HepG2 (cell line): ENCODE measurements at regions not wholly inside any gene's neighbourhood (a gene's known extent, or its start where the extent isn't known, plus 50 kb on each side); places are given as distances from the start of the nearest gene placed in this dataset.

Experiments used
- ATAC-seq: fragments of 200-7000 bp; cut with Tn5 transposase; 3 replicates; pipeline ENCODE4 v1.9.1; 2020; ENCODE audit warnings: mild to moderate bottlenecking, moderate library complexity
- BruUV-seq: library from RNA; stranded (reverse); fragments of 400-500 nt; replicated peaks from 2 replicates; lab custom pipeline; 2021; lab: Mats Ljungman, UMichigan
- CTCF ChIA-PET: fragments of 300-600 bp; formaldehyde crosslinking; extraction: SDS; loops from one replicate; lab custom pipeline; 2021; ENCODE audit warnings: low total read pairs, inconsistent platforms, low intra/inter-chr PET ratio; lab: Yijun Ruan, JAX
- POLR2A ChIA-PET: fragments of 350-600 bp; sonication (Branson Sonifier 250); formaldehyde crosslinking; loops from one replicate; lab custom pipeline; 2020; ENCODE audit warnings: antibody characterized with exemption, inconsistent platforms; lab: Yijun Ruan, JAX
- DNase-seq: peaks from one replicate; pipeline ENCODE4 v3.0.0-alpha.2; 2015; ENCODE audit warnings: low spot score
- FAIRE-seq: peaks from 3 replicates; lab custom pipeline; 2011; peaks lifted over from hg19 to GRCh38; lab: Jason Lieb, UNC
- H2AFZ ChIP-seq: one replicate; pipeline ENCODE4 v1.6.1; 2011; ENCODE audit warnings: low read length, inconsistent platforms
- H3K27ac ChIP-seq: fragments of 300-600 bp; 3 replicates; pipeline ENCODE4 v1.8.0; 2011; ENCODE audit warnings: mixed run types, mild to moderate bottlenecking, mixed read lengths, low read length, inconsistent platforms; ENCODE audit not compliant: insufficient read depth; ENCODE audit errors: extremely low read length
- H3K27me3 ChIP-seq, 2 experiments: fragments of 200-600 bp in 1 of 2; 2 replicates in 1 of 2; 3 replicates in 1 of 2; pipeline versions ENCODE4 v1.6.0 to v1.8.0; 2011; ENCODE audit warnings: low read length in 2 of 2, mild to moderate bottlenecking in 2 of 2, moderate library complexity in 2 of 2, inconsistent platforms in 1 of 2; ENCODE audit not compliant: insufficient read depth in 2 of 2, control insufficient read depth in 1 of 2
- H3K36me3 ChIP-seq, 2 experiments: fragments of 200-600 bp in 1 of 2; replicated peaks in 1 of 2; 2 replicates in 1 of 2; 3 replicates in 1 of 2; pipeline versions ENCODE4 v1.5.1 to v1.8.0; 2011; ENCODE audit warnings: low read length in 2 of 2, inconsistent platforms in 1 of 2; ENCODE audit not compliant: insufficient read depth in 2 of 2, control insufficient read depth in 1 of 2
- H3K4me1 ChIP-seq: 2 replicates; pipeline ENCODE4 v1.5.1; 2012; ENCODE audit warnings: low read length, inconsistent platforms; ENCODE audit not compliant: insufficient read depth
- H3K4me2 ChIP-seq: 2 replicates; pipeline ENCODE4 v1.6.0; 2011; ENCODE audit warnings: low read depth, low read length, inconsistent platforms
- H3K4me3 ChIP-seq, 3 experiments: fragments of 200-600 bp in 1 of 3; sonication (generic), shearing (Covaris generic) in 1 of 3; replicated peaks in 1 of 3; 2 replicates each; pipeline ENCODE4 v1.5.1; 2011 to 2016; ENCODE audit warnings: low read length in 3 of 3, inconsistent platforms in 2 of 3, low read depth in 2 of 3, mild to moderate bottlenecking in 2 of 3, control low read depth in 1 of 3, mixed read lengths in 1 of 3; ENCODE audit not compliant: insufficient read depth in 1 of 3
- H3K79me2 ChIP-seq: one replicate; pipeline ENCODE4 v1.6.1; 2011; ENCODE audit warnings: low read length, inconsistent platforms; ENCODE audit not compliant: insufficient read depth
- H3K9ac ChIP-seq: 2 replicates; pipeline ENCODE4 v1.6.0; 2011; ENCODE audit warnings: mild to moderate bottlenecking, low read depth, low read length, inconsistent platforms; ENCODE audit not compliant: insufficient read depth
- H3K9me3 ChIP-seq: 2 replicates; pipeline ENCODE4 v1.5.1; 2012; ENCODE audit warnings: mild to moderate bottlenecking, low read length
- H4K20me1 ChIP-seq: 2 replicates; pipeline ENCODE4 v1.6.0; 2011; ENCODE audit warnings: inconsistent platforms, mild to moderate bottlenecking, low read length, moderate library complexity; ENCODE audit not compliant: insufficient read depth
- AGO2 ChIP-seq: fragments of 200-400 bp; formaldehyde crosslinking; optimal IDR thresholded peaks from 2 replicates; pipeline ENCODE3; 2017; ENCODE audit warnings: mild to moderate bottlenecking, low read depth, low read length, moderate library complexity
- FOSL1 ChIP-seq: sonication (generic); formaldehyde crosslinking; IDR thresholded peaks from 2 replicates; pipeline ENCODE4 v1.9.0; 2021; ENCODE audit warnings: missing genetic modification reagents, borderline replicate concordance
- NCOR1 ChIP-seq: fragments of 200-600 bp; sonication (generic); IDR thresholded peaks from 2 replicates; pipeline ENCODE4 v1.7.0; 2017; ENCODE audit warnings: antibody characterized with exemption, low read length, borderline replicate concordance
- POLR2AphosphoS5 ChIP-seq: IDR thresholded peaks from 2 replicates; pipeline ENCODE4 v1.6.1; 2012; ENCODE audit warnings: low read depth, low read length
- PRMT3 ChIP-seq: sonication (generic); formaldehyde crosslinking; IDR thresholded peaks from 2 replicates; pipeline ENCODE4 v1.8.1; 2022; ENCODE audit warnings: low read depth, mild to moderate bottlenecking, moderate library complexity, missing genetic modification reagents, borderline replicate concordance
- RAD21 ChIP-seq: fragments of 450-650 bp; formaldehyde crosslinking; IDR thresholded peaks from 2 replicates; pipeline ENCODE4 v1.5.0; 2020; ENCODE audit warnings: mild to moderate bottlenecking
- RORA ChIP-seq: sonication (generic); formaldehyde crosslinking; IDR thresholded peaks from 2 replicates; pipeline ENCODE4 v1.5.0; 2020; ENCODE audit warnings: mild to moderate bottlenecking, missing genetic modification reagents, moderate library complexity
- SAFB2 ChIP-seq: sonication (generic); formaldehyde crosslinking; IDR thresholded peaks from 2 replicates; pipeline ENCODE4 v1.5.1; 2020; ENCODE audit warnings: missing genetic modification reagents, low read depth, mild to moderate bottlenecking, borderline replicate concordance
- SALL1 ChIP-seq: sonication (generic); formaldehyde crosslinking; IDR thresholded peaks from 2 replicates; pipeline ENCODE4 v1.8.0; 2022; ENCODE audit warnings: mild to moderate bottlenecking, missing genetic modification reagents
- XRCC5 ChIP-seq: fragments of 200-400 bp; formaldehyde crosslinking; optimal IDR thresholded peaks from 2 replicates; pipeline ENCODE3; 2017; ENCODE audit warnings: mild to moderate bottlenecking, low read length
- YEATS2 ChIP-seq: sonication (generic); formaldehyde crosslinking; IDR thresholded peaks from 2 replicates; pipeline ENCODE4 v1.4.0; 2020; ENCODE audit warnings: missing genetic modification reagents, borderline replicate concordance
- ZNF225 ChIP-seq: sonication (generic); formaldehyde crosslinking; IDR thresholded peaks from 2 replicates; pipeline ENCODE4 v1.4.0; 2020; ENCODE audit warnings: mild to moderate bottlenecking, missing genetic modification reagents
- ZNF441 ChIP-seq: sonication (generic); formaldehyde crosslinking; IDR thresholded peaks from 2 replicates; pipeline ENCODE4 v1.7.0; 2021; ENCODE audit warnings: missing genetic modification reagents, borderline replicate concordance
- ZNF747 ChIP-seq: sonication (generic); formaldehyde crosslinking; IDR thresholded peaks from 2 replicates; pipeline ENCODE4 v1.8.1; 2023; ENCODE audit warnings: missing genetic modification reagents, mild to moderate bottlenecking, borderline replicate concordance
- ZSCAN20 ChIP-seq: sonication (generic); formaldehyde crosslinking; IDR thresholded peaks from 2 replicates; pipeline ENCODE4 v1.4.0; 2020; ENCODE audit warnings: missing genetic modification reagents, mild to moderate bottlenecking, borderline replicate concordance
- ZSCAN22 ChIP-seq: sonication (generic); formaldehyde crosslinking; IDR thresholded peaks from 2 replicates; pipeline ENCODE4 v1.4.0; 2020; ENCODE audit warnings: mild to moderate bottlenecking, missing genetic modification reagents
- WGBS: methylation state at CpG from one replicate; pipeline ENCODE4 v1.1.6; 2017; ENCODE audit warnings: low lambda C conversion rate; 5-methylcytosine and 5-hydroxymethylcytosine counted together
- in situ Hi-C: cut with HindIII; loops from 2 replicates; pipeline ENCODE4 v1.10.0; 2017; ENCODE audit warnings: low pct_unique_long_range_greater_than_20kb; ENCODE audit not compliant: extremely low pct_ligation_motif_present
- intact Hi-C: fragments of 100-400 bp; cut with micrococcal nuclease; formaldehyde crosslinking; loops from one replicate; pipeline ENCODE4 v1.10.0; 2022; ENCODE audit not compliant: unreplicated experiment
- TF ChIP-seq, protein P1 (sequence below): sonication (generic); formaldehyde crosslinking; IDR thresholded peaks from 2 replicates; pipeline ENCODE4 v1.5.0; 2020; ENCODE audit warnings: missing genetic modification reagents
- TF ChIP-seq, protein P2 (sequence below): sonication (generic); formaldehyde crosslinking; IDR thresholded peaks from 2 replicates; pipeline ENCODE4 v1.4.0; 2020; ENCODE audit warnings: missing genetic modification reagents
- TF ChIP-seq, protein P3 (sequence below): sonication (generic); formaldehyde crosslinking; IDR thresholded peaks from 2 replicates; pipeline ENCODE4 v1.8.0; 2022; ENCODE audit warnings: missing genetic modification reagents, mild to moderate bottlenecking, inconsistent platforms, borderline replicate concordance

DNA sequence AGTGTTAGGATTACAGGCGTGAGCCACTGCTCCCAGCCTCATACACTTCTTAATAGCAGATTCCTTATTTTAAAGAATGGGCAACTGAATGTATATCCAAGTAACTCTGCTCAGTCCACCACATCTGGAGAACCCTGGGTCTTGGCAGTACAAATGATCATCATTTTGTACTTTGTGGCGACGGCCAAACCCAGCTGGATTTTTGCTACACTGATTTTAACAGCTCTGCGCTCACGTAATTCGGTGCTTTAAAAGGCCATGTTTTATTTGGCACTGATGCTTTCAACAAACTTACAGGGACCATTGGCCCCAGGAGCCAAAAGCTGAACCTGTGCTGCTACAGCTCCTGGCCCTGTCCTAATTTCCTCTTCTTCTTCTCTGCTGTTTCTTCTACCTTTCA lies 60.8 kb upstream of the PDE3B start (continued):
- no peak for TF ChIP-seq XRCC5

DNA sequence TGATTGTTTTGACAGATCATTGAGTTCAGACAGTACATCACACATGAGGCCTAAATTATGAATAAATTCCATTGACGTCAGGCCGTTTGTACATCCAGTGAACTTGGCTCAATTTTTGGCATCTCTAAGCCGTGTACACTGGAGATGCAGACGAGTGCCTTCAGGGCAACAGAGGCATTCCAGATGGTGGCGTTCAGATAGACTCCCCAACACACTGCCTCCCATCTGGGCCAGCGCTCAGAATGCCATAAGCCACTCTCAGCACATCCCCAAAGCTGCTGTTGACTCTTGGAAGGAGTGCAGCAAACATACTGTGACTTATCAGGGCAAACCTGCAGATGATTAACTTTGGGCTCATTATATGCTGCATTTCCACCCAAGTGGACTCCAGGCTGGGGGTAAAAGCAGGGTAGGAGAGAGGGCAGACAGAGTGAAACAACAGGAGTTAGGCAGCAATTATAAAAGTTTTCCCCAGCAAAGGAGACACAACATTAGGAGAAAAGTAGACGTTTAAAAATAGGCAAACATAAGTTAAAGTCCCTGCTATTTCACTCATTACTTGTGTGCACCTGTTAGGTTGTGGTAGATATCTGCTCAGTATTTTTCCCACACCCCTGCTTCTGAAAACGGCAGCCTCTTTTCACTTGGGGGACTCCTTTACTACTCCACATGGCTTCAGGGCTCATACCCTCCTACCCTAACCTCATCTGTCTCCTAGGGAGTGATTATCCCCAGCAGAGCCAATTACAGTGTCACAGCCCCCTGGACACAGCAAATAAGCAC lies 60.2 kb upstream of the PDE3B start:
- Histone ChIP-seq H3K4me1 (peaks cover 51% of the 10 kb centered on the region), H3K4me3 (peak overlapping the region in 1 of 3 experiments; percentile 29; a peak in 1 of 6 replicates), H4K20me1 (no peaks in the 10 kb centered on the region), H3K79me2 (no peaks in the 10 kb centered on the region), H3K27me3 (no peaks in the 10 kb centered on the region), H2AFZ (no peak overlapping the region), H3K36me3 (no peaks in the 10 kb centered on the region), H3K9ac (peak overlapping the region; percentile 38), H3K9me3 (no peaks in the 10 kb centered on the region), H3K27ac (peak overlapping the region; percentile 72), H3K4me2 (peak overlapping the region; percentile 61)
- ATAC-seq (peak; percentile 97), DNase-seq (peak; percentile 85), FAIRE-seq (peak; percentile 90)
- ChIA-PET CTCF (no interaction called here), POLR2A (interaction anchor here (1.4 to 1.6 kb wide), 2 partner anchors 59 to 63 kb away, joined by 3 to 4 read pairs; partner anchors contain the start of gene PSMA1)
- intact Hi-C loops = loop anchor here (1.0 to 5.0 kb wide), 2 partner anchors 34 to 43 kb away; no protein-coding TSS in a partner anchor
- BruUV-seq = no TSS peak
- WGBS = 22% methylated on average over 8 of the region's 8 CpGs
- in situ Hi-C loops = no loop called here
- 0 out of 2 replicates have a peak, but pooled peaks have one; percentile 33 for TF ChIP-seq PRMT3 (CRISPR knock-in tag)
- TF ChIP-seq NCOR1 = peak; percentile 46; the same call in 1 of the 2 replicates
- TF ChIP-seq, protein P1, sequence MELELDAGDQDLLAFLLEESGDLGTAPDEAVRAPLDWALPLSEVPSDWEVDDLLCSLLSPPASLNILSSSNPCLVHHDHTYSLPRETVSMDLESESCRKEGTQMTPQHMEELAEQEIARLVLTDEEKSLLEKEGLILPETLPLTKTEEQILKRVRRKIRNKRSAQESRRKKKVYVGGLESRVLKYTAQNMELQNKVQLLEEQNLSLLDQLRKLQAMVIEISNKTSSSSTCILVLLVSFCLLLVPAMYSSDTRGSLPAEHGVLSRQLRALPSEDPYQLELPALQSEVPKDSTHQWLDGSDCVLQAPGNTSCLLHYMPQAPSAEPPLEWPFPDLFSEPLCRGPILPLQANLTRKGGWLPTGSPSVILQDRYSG (CRISPR knock-in tag) = no peak
- TF ChIP-seq SAFB2 (CRISPR knock-in tag) = no peak
- TF ChIP-seq POLR2AphosphoS5 = peak; percentile 65
- TF ChIP-seq, protein P2, sequence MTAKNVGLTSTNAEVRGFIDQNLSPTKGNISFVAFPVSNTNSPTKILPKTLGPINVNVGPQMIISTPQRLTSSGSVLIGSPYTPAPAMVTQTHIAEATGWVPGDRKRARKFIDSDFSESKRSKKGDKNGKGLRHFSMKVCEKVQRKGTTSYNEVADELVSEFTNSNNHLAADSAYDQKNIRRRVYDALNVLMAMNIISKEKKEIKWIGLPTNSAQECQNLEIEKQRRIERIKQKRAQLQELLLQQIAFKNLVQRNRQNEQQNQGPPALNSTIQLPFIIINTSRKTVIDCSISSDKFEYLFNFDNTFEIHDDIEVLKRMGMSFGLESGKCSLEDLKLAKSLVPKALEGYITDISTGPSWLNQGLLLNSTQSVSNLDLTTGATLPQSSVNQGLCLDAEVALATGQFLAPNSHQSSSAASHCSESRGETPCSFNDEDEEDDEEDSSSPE = no peak
- TF ChIP-seq ZNF225 (CRISPR knock-in tag) = no peak
- TF ChIP-seq ZNF747 (CRISPR knock-in tag) = no peak
- no peak for TF ChIP-seq FOSL1 (CRISPR knock-in tag)
- no peak for TF ChIP-seq RAD21 (CRISPR knock-in tag)
- TF ChIP-seq ZNF441 = peak; percentile 32; the same call in 1 of the 2 replicates
- no peak for TF ChIP-seq ZSCAN22 (CRISPR knock-in tag)
- TF ChIP-seq, protein P3, sequence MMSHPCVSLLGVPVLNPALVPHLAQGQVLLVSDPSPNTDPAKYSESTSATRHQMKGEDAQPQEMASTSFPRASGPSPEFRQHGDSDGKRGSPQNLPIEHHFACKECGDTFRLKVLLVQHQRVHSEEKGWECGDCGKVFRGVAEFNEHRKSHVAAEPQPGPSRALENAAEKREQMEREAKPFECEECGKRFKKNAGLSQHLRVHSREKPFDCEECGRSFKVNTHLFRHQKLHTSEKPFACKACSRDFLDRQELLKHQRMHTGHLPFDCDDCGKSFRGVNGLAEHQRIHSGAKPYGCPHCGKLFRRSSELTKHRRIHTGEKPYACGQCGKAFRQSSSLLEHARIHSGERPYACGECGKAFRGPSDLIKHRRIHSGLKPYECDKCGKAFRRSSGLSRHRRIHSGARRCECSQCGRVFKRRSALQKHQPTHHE (CRISPR knock-in tag) = no peak
- TF ChIP-seq ZSCAN20 (CRISPR knock-in tag) = no peak
- peak; percentile 82 for TF ChIP-seq SALL1
- TF ChIP-seq RORA (CRISPR knock-in tag) = no peak
- TF ChIP-seq YEATS2 = peak; percentile 26; the same call in 1 of the 2 replicates
- TF ChIP-seq AGO2 = no peak
